Daoy (cell line): ENCODE measurements at regions not wholly inside any gene's neighbourhood (a gene's known extent, or its start where the extent isn't known, plus 50 kb on each side); places are given as distances from the start of the nearest gene placed in this dataset.
"Not testable (repeated sequence)": the region's sequence is repeated elsewhere in the genome, so short reads cannot be mapped to it uniquely, and the experiment has no call there.

Experiments
- DNase-seq: peaks from one replicate; pipeline ENCODE4 v3.0.0-alpha.2; 2015; ENCODE audit warnings: low read depth

DNA sequence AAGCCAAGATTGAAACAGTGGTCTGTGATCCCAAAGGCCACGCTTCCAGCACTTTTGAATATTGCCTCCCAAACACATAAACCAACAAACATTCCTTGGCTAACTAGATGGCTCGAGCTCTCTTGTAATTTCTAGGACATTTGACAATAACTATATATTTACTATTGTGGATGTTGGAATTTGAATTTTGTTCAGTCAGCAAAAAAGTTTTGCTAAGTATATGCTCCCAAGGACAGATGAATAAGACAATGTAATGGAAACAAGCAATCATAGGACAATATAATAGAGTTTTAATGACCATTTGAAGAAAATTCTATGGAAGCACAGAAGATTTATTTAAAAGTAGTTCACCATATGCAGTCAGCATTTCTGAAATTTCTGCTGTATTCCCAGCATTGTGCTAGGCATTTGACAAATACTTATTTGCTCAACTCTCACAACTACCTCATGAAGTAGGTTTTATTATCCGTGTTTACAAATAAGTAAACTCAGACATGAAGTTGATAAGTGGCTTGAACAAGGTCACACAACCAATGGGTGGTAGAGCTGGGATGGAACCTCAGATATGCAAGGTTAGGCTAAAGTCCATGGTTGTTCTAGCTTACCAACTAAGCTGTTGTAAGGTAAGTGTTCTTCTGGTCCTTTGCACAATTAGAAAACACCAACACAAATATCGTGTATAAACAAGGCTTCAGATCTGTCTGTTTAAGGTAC, 205.1 kb downstream of the NUFIP1 start:
- DNase-seq, result no peak

DNA sequence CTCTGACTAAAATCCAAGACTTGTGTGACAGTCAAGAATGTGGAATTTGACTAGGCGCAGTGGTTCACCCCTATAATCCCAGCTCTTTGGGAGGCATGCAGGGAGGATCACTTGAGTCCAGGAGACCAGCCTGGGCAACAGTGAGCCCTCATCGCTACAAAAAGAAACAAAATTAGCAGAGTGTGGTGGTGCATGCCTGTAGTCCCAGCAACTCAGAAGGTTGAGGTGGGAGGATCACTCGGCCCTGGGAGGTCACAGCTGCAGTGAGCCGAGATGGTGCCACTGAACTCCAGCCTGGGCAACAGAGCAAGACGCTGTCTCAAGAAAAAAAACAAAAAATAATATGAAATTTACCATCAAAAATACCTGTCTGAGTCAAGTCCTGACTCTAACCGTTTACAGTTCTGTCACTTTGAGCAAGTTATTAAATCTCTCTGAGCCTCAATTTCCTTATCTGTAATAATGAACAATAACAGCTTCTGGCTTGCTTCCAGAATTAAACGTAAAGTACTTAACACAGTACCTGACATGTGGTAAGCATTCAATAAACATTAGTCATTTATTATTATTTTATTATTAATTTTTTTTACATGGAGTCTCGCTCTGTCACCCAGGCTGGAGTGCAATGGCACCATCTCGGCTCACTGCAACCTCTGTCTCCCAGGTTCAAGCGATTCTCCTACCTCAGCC, 204.6 kb upstream of the TSC22D1 start:
- no peak for DNase-seq

DNA sequence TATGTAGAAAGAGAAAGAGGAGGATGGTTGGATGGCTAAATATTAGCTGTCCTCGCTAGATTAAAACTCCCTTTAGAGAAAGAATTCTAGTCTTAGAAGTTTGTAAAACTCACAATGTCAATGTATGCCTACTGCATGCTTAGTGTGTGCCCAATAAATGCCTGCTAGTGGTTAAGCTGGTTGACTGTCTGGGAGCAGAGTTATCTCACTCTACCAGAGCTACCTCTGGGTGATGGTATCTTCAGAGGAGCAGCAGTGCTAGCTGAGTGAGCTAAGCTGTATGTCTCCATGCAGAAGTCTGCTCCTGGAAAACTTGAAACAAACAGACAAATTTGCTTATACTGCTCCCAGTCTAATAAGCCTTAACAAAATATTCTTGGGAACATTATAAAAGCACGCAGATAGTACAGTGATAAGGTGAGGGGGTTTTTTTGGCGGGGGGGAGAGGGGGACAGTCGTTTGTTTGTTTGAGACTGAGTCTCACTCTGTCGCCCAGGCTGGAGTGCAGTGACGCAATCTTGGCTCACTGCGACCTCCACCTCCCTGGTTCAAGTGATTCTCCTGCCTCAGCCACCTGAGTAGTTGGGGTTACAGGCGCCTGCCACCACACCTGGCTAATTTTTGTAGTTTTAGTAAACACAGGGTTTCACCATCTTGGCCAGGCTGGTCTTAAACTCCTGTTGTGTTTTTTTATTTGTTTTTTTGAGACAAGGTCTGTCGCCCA, 202.8 kb upstream of the TSC22D1 start:
- DNase-seq, result no peak

DNA sequence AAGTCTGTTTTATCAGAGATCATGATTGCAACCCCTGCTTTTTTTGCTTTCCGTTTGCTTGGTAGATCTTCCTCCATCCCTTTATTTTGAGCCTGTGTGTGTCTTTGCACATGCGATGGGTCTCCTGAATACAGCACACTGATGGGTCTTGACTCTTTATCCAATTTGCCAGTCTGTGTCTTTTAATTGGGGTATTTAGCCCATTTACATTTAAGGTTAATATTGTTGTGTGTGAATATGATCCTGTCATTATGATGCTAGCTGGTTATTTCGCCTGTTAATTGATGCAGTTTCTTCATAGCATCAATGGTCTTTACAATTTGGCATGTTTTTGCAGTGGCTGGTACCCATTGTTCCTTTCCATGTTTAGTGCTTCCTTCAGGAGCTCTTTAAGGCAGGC, 199.2 kb upstream of the TSC22D1 start:
- DNase-seq, result not testable (repeated sequence)

DNA sequence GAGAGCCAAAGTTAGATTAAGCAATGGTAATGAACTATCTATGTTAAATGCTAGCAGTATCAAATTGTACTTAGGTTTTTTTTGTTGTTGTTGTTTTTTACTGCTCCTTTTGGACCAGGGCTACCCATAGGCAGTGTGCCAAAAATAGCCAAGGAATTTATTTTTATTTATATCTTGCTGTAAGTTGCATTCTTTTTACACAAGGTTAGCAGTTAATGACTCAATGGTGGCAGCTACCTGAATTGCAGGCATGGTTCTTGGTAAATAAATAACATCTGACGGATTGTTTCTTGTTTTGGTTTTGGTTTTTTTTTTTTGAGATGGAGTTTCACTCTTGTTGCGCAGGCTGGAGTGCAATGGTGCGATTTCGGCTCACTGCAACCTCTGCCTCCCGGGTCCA, 194.8 kb upstream of the TSC22D1 start:
- DNase-seq, result no peak

DNA sequence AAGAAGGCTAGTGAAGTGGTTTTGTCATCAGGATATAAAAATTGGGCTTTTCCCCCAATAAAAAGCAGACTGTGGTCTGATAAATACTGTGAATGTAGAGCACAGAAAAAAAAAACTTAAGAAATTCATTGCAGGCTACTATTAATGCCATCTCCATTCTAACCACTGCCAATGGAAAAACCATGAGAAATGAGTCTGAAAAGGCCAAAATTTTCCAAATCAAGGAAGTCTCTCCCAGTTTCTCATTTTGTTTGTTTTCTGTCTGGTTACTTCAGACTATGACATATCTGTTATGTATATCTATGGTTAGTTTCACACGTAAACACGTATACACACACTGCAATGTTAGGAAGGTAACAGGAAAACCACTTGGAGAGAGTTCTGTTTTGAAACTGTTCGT, 193.6 kb upstream of the TSC22D1 start:
- no peak for DNase-seq

DNA sequence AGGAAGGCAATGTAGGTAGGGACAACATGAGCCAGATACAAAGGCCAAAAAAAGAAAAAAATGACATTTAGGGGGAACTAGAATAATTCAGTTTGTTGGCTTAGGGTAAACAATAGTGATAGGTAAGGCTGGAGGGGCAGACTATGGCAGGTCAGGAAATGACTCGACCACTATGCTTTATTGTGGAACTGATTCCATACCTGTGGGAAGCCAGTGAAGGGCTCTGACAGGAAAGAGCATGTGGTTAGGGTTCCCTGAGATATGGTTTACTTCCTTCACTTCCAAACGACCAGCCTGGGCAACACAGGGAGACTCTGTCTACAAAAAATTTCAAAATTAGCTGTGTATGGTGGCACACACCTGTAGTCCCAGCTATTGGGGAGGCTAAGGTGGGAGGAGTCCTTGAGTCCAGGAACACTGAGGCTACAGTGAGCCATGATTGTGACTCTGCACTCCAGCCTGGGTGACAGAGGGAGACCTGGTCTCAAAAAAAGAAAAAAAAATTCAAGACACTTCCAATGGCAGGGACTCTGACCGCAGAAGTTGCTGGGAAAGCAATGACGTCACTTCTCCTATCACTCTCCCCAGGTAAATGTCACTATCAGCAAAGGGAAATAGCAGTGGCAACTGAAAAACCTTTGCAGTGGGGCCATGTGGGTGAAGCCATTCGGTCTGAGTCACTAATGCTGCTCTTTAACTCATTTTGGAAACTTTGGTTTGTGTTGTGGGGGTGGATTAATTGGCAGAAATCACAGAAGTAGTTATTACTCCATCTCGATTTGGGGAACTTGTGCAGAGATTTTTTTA, 192.8 kb upstream of the TSC22D1 start:
- DNase-seq, result peak; percentile 42

DNA sequence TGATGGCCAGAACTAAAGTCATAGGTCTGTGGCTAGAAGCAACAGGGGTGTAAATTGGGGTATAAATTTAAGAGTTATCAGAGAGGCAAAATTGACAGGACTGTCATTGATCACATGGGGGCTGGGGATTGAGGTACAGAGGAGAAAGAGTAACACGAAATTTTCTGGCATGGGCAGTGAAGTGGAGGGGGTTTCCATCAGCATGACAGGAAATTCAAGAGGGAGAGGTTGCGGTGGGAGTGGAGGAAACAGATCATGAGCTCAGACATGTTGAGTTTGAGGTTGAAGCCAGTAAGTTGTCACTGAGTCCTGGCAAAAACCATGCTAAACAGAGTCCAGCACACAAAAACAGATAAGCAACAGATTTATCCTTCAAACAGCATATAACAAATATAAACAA, 192.1 kb upstream of the TSC22D1 start:
- peak; percentile 28 for DNase-seq

DNA sequence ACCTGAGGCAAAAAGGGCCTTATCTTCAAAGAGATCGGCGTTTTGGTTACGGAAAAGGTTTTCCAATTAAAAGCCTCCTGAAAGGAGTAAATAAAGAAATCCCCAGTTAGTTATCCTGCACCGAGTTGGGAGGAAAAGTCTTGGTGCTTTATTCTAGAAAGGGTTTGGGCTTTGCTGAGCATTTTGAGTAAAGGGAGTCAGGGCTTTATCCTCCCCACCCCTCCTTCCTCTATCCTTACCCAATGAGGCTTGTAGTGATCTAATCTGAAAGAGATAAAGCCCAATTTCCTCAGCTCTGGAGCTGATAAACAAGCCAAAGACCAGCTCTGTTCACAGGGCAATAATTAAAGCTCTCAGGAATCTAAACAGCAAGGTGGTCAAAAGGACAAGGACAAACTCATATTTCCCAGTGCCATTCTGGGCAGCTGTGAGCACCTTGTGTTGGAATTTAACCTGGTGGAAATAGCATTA, 188.9 kb upstream of the TSC22D1 start:
- no peak for DNase-seq

DNA sequence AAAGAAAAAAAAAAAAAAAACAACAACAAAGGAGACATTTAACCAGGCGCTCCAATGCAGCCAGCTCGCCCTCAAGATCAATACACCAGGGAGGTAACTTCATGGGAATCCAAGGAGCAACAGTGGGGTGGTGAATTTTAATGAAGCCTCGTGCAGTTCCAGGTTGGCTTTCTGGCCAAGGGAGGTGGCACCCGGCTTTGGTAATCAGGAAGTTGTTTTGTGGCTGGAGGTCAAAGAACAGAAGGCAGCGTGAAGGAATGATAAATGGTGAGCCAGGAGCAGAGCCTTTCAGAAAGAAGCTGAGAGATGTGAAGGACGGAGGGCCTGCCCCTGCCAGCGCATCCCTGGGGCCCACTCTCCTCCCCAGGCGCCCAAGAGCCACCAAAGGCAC, 188.2 kb upstream of the TSC22D1 start:
- DNase-seq, result no peak

DNA sequence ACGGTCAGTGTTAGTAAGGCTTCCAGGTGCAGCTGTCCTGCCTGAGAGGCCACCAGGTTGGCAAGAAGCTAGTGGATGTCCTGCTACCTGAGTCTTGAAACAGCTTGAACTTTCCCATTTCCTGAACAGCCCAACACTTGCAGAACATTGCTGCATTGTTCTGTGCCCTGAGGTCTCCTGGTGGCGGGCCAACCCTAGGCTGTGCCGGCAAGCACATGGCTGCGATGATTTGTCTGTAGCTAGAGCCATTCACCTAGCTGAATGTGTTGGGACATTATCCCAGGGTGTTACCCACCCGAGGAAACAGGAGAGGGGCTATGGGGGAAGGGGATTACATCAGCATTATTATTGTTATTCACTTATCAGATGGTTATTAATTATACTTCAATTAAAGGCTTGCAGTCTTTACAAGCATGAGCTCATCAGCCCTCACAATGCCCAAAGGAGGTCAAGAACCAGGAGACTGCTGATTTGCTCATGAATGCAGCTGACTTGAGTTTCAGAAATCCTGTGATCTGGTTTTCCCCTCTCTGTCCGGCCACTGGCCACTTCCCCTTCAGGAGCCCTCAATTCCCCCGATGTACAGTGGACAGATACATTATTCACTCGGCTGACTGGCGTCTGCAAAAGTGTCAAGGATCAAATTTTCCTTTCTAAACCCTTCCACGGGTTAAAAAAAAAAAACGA, 187.6 kb upstream of the TSC22D1 start:
- no peak for DNase-seq

DNA sequence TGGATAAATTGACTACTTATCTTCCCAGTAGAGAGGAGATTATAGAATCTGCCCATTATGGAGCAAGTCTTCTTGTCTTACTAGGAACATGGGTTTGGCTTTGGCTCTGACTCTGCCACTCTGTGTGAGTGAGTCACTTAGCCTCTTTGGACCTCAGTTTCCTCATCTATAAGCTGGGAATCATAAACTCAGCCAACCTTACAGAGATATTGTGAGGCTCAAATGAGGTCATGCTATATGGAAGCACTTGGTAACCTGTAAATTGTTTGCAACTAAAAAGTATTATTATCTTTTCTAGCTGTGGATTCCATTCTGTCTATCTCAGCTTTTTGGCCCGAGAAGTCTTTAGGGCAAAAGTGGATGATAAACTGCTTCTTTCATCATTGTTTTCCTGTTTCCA, 186.8 kb upstream of the TSC22D1 start:
- DNase-seq, result no peak

DNA sequence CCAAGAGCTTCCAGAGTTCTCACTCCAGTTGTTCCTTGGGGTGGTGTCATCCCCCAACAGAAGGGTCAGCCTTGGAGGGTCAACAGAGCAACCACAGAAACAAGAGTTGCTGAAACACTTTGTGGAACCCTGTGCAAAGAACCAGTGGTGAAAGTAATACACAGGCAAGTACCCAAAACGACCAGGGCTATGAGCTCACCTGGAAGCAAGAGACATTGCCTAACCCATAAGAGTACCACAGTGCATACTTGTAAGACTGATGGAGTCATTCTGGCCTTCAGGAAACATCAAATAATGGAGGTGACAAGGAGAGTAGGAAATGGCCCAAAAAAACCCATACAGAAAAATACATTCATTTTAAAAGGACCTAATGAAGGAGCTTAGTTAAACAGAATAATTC, 184.3 kb upstream of the TSC22D1 start:
- DNase-seq, result no peak

DNA sequence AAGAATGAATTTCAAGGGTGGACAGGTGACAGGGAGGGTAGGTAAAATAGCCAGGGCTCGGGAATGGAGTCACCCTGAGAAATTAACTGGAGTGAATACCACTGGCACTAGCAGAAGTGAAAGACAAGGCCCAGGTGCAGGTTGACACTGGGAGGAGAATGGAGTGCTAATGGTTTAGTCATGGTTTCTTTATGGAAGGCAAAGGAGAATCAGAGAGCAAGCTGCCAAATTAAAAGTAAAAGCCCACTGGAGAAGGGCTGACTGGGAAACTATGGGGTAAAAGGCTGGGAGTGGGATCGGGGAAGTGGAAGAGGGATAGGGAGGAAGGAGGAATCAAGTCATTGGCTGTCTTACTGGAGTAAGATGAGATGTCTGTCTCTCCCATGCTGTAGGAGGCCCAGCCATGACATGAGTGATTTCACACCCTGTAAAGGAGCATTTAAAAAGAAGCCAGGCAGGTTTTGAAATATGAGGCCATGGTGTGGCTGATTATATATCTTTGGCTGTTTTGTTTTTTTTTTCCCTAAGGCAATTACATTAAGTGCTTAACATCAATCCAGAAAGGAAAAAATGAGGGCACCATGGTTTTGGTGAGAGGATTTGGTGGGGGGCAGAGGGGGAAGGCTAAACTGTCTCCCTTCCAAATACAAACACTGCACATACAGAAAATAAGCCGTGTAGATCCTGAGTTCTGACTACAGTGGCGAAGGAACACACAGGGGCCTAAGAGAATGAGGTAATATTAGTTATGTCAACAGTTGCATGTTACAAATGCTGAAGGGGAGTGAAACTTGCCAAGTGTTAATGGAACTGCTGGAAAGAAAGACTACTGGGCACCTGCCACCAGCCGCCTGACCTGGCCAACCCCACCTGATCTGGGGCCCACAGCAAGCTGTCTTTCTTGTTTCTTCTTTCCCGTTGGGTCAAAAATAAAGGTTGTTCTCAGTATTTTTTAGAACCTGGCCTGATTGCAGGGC, 183.5 kb upstream of the TSC22D1 start:
- DNase-seq, result peak; percentile 22

DNA sequence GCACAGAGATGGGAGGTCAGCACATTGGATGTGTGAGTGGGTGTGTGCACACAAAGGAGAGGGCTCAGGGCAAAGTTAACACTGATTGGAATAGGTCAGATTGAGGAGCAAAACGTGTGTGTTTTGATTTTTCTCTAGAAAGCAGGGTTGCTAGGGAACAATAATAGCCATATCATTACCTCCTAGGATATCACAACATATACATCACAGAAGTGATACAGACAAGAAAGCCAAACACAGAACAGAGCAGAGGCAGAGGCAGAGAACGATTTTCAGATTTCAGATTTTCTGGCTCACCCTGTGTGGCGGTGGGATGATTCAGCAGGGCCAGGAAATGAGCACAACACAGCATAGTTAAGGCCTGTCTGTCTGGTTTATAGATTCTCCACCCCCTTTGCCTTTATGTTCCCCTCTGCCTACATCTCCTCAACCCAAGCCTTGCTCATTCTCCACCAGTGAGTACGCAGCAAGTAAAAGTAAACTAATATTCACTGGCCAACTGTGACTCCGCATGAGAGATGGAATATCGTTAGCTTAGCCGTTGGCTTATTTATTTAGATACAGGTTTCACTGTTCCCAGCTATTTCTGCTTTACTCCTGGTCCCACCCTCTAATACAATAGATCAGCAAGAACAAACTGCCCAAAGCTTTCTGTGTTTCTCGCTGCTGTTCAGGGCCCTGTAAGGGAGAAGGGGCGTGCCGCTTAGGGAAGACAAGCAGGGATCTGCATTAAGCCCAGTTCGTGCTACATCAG, 182.7 kb upstream of the TSC22D1 start:
- DNase-seq, result peak; percentile 90

DNA sequence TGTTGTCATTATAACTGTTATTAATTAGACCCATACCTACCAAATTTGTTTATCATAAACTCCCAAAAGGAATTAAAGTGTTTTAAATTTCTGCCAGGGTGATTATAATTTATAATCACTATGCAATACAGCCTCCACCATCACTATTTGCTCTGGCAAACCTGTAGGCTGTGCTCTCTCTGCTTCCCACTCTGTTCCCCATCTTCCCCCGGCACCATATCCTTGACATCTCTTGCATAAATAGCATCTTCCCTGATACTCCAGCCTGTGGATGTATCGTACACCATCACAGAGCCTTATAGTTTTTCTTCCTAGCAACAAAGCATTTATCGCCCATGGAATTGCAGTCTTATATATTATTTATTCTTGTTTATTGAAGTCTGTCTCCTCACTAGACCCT, 181.5 kb upstream of the TSC22D1 start:
- DNase-seq, result no peak

DNA sequence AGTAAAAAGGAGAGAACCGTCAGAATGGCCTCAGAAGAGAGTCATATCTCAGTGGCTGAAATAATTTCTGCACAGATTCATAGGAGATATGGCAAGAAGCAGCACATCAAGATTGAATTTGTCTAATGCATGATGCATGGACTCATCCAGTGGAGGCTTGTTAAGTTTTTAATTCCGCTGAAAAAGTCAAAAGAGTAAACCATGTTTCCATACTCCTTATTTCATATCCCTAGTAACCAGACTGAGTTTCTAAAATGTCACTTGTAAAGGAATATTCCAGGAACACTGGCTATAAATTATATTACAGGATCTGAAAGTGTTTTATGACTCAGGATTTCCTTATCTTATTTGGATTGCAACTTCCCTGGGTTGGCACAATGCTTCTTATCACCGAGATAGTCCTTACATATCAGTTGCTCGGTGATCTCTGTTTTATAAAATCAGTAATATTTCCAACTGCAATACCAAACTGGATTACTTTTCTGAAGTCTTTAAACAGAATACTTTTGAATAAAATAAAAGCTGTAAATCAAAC, 180.2 kb upstream of the TSC22D1 start:
- DNase-seq, result no peak

DNA sequence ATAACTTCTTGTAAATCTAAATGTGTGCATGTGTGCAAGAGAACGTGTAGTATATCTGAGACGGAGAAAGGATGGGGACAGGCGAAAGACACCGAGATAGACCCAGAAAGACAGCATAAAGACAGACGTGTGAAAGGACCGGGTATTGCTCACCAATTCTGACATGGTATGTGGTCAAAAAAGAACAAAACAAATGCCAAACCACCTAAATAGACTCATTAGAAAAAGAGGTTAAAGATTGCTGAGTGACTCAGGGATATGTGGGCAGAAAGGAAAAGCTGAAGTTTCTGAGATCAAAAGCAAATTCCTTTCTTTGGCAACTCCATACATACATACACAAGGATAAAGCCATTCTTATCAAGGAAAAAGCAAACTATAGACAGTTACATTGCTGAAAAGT, 179.7 kb upstream of the TSC22D1 start:
- peak; percentile 67 for DNase-seq

DNA sequence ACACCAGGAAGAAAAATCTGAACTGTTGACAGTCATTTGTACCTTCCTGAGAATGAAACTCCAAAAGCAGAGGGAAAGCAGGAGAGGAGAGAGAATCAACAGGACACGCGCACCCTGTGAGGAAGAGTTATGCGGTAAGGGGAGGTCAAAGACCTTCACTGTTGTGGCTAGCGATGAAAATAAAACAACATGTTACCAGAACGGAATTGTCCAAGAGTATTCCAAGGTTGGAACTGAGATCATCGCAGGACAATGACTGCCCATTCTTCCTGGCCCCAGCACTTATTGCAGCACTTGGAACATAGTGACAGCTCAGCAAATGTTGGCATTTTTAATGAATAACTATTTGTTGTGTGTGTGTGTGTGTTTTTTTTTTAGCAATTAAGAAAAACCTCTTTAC, 176.0 kb upstream of the TSC22D1 start:
- no peak for DNase-seq
